NCI-H2196 (cell line): ENCODE measurements at regions not wholly inside any gene's neighbourhood (a gene's known extent, or its start where the extent isn't known, plus 50 kb on each side); places are given as distances from the start of the nearest gene placed in this dataset.

Source experiments
- DNase-seq: peaks from one replicate; lab custom pipeline; 2025; ENCODE audit not compliant: unreplicated experiment; lab: John Stamatoyannopoulos, UW

DNA sequence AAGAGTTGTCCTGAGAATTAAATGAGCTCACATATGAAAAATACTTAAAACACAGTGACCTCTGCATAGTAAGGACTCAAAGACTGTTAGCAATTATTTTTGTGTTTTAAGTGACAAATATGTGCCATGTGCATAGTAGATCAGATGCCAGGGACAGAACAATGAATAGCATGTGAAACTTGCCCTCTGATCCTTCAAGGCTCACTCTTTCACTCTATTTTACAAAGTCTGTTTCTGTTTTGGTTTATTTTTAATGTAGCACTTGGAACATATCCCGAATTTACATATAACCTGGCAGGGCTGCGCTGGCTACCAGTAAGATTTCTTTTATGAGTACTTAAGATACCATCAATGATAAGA lies 135.5 kb upstream of the TNFAIP3 start:
- DNase-seq, result no peak

DNA sequence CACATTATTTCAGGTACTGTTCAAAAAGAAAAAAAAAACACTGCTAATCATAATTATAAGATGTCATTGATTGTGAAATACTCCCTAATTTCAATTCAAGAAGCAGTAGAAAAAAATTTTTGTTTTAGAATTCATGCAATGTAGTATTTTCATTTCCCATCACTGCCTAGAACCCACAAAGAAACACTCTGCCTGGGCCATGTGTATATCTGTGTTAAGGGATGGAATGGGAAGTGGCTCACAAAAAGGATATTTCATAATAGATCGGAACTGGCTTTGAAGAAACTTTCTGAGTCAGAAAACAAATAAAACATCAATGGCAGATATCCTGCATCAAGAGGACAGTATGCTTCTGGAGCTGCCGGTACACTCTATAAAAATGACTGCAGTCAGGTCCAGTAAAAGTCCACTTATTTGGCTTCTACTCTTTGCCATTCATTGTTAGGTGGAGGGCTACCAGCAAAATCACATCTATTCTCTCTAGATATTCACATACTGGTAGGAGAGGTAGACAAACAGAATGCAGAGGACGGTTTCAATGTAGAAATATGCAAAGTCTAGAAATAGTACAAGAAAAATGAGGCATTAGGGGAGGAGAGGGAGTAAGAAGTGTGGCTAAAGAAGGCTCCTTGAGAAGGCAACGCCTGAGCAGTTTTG lies 135.0 kb upstream of the TNFAIP3 start:
- no peak for DNase-seq

DNA sequence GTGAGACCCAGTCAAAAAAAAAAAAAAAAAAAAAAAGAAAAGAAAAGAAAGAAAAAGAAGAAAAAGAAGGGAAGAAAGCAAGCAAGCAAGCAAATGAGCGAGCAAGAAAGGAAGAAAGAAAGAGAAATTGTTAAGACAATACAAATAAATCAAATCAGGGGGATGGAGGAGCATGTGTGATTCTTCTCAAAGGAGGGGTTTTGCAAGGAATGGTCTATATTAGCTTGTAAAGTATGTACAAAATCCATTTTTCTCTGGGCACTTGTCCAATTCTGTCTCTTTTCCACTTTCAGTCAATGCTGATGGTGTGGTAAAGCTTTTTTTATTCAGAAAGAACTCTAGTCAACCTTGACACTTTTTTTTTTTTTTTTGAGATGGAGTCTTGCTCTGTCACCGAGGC lies 133.7 kb upstream of the TNFAIP3 start:
- no peak for DNase-seq

- no peak for DNase-seq
Observed at GRCh38 chr6:137734005-137734874, 132.8 kb upstream of the TNFAIP3 start.

DNA sequence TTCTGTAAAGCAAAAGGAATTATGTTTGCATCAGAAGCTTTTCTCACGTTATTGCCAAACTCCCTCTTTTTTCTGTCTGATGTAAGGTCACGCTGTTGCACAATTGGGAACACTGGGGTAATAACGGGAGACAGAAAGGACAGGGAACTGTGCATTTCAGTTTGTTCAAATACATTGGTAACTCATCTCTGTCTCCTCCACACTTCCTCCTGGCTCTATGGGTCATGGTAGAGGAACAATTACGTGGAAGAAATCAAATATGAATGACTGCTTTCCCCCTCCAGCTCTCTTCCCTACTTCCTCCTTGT lies 132.2 kb upstream of the TNFAIP3 start:
- no peak for DNase-seq

DNA sequence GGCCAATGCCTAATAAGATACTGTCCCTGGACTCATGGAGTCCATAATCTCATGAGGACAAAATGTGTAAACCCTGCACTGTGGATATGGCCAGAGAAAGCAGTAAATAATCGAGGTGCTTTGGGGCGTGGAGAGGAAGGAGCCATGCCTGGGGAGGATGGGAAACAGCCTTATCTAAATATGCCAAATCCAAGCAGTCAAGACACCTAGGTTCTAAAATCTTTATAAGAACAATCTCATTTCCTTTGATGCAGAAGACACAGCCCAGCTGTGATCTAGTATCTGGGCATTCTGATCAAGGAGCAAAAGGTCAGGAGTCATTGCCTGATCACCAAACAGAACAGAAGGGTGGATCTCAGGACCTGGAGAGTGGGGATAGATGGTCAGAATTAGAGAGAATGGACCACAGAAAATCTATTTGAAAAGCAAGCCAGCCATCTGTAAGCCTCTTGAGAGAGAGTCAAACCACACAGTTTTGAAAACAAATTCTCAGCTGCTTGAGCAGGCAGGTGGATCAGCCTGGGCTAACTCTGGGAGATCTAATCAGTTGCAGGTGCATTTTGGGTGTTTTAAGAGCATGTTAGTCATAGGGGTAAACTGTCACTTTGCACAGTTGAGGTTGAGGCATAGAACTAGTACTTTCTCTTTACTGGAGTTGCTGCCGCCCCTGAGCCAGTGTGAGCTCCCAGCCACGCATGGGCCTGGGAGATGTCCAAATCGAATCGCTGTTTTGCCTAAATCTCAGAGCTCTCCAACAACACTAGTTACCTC lies 130.8 kb upstream of the TNFAIP3 start:
- DNase-seq, result peak; percentile 22

DNA sequence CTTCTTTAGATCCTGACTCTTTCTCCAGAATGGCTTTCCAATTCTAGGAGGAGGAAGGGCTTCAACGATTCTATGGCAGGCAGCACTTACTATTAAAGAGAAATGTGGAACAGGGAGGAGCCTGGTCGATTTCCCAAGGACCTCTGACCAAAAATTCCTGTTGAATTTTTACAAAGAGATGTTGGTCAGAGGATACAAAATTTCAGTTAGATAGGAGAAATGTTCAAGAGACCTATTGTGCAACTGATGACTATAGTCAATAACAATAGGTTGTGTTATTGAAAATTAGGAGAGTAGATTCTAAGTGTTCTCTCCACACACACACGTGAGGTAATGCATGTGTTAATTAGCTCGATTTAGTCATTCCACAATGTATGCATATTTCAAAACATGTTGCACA lies 130.1 kb upstream of the TNFAIP3 start:
- no peak for DNase-seq

DNA sequence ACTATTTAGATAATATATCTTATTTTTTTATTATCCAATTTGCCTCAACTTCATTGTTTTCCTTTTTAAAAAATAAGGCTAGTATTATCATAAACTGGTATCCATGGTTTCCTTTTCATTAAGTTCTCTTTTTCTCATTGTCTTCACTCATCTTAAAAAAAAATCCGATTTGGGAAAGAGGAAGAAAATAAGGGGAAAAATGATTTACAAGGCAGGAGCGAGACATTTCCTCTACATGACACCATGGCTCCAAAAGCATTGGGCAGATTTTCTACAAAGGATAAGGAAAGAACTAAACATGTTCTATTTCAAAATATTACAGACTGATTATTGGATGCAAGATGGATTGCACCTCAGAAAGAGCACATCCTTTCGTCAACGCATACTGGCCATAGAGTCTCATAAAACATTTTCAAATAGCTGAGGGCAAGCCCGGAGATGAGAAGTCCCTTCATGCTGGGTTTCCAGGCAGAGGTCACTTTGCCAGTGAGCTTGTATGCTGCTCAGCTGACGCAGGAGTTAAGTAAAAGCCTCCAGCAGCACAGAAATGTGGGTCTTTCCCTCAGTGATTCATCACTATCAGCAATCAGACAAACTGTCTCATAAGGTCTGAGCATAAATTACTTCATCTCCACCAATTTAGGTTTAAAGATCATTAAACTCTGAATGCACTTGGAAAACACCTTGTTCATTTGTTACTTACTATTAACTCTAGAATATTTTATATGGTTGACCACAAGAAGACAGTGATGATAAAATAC lies 129.0 kb upstream of the TNFAIP3 start:
- DNase-seq, result no peak

GRCh38 chr6:137738931-137739504 lies 128.0 kb upstream of the TNFAIP3 start:
- no peak for DNase-seq

- no peak for DNase-seq
Observed at GRCh38 chr6:137739544-137739943, 127.5 kb upstream of the TNFAIP3 start.

DNA sequence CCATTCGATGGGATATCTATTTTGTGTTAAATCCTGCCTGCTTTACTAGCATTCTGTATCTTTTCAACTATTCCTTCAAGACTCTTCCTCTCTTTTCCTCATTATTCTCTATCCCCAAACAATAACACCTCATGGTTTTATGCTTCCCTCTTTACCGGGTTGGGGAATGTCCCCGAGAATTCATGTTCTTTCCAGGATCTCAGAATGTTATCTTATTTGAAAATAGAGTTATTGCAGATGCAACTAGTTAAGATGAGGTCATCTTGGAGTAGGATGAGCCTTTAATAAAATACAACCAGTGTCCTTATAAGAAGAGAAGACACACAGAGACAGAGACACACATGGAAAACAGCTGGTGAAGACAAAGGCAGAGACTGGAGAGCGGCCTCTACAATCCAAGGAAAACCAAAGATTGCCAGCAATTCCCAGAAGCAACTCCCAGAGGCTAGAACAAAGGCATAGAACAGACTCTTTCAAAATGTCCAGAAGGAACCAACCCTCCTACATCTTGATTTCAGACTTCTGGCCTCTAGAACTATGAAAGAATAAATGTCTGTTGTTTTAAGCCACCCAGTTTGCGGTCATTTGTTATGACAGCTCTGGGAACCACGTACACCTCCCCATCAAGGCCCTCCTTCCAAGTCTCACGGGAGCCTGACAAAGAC lies 126.8 kb upstream of the TNFAIP3 start:
- DNase-seq, result no peak

GRCh38 chr6:137740967-137741761 lies 125.9 kb upstream of the TNFAIP3 start:
- DNase-seq, result no peak

GRCh38 chr6:137743493-137743892 lies 123.6 kb upstream of the TNFAIP3 start:
- DNase-seq, result no peak

DNA sequence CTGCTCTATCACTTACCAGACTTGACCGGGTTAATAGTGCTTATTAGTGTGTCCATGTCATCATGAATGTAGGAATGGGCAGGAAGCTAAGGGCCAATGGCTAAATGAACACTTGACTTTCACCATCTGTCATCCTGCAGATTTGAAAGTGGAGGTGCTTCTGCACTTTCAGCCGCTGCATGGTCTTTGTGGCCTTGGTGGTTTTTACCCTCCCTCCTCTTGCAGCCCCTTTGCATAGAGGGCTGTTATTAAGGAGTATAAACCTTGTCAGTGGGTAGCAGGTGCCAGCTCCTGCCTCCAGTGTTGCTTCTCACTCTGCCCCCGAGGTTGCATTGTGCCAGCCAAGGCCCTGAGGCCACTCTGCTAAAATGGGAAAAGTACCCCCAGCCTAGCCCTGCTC lies 122.2 kb upstream of the TNFAIP3 start:
- no peak for DNase-seq

- DNase-seq, result no peak
Observed at GRCh38 chr6:137745321-137745720, 121.7 kb upstream of the TNFAIP3 start.

DNA sequence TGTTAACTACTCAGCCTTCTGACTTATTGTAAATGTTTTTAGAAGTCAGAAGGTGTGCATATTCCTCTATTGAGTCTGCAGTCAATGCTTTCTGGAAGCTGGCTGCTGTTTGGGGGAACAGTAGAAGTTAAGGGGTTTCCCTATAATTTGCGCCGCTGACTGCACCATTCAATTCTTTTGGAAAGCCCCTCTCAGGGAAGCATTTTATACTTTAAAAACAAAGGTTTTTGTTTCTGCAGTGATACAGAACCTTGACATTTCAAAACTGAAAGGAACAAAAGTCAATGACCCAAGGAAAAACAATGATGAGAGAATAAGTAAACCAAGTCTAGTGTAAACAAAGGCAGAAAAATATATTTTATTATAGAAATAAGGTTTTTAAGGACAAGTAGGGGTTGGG lies 120.8 kb upstream of the TNFAIP3 start:
- no peak for DNase-seq

DNA sequence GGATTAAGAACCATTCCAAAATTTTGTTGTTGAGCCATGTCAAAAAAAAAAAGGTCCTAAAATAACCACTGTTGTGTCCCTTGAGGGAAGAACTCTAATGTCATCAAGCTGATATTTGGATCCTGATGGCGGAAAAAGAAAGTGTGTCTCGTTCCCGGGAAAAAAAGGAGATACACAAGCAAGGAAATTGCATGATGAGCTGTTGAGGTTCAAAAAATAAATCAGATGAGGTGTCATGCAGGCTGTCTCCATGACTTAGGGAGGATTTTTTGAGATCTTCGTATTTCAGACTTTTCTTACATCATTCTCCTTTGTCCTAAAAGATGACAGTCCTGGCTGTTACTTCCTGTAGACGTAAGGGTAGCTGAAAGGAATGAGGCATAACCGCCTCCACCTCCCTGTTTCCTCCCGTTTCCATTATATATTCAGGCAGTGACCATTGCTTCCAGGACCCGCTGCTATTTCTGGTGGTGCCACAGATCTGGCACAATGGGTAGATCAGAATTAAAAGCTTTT lies 117.3 kb upstream of the TNFAIP3 start:
- no peak for DNase-seq

GRCh38 chr6:137750297-137750696 lies 116.8 kb upstream of the TNFAIP3 start:
- no peak for DNase-seq

DNA sequence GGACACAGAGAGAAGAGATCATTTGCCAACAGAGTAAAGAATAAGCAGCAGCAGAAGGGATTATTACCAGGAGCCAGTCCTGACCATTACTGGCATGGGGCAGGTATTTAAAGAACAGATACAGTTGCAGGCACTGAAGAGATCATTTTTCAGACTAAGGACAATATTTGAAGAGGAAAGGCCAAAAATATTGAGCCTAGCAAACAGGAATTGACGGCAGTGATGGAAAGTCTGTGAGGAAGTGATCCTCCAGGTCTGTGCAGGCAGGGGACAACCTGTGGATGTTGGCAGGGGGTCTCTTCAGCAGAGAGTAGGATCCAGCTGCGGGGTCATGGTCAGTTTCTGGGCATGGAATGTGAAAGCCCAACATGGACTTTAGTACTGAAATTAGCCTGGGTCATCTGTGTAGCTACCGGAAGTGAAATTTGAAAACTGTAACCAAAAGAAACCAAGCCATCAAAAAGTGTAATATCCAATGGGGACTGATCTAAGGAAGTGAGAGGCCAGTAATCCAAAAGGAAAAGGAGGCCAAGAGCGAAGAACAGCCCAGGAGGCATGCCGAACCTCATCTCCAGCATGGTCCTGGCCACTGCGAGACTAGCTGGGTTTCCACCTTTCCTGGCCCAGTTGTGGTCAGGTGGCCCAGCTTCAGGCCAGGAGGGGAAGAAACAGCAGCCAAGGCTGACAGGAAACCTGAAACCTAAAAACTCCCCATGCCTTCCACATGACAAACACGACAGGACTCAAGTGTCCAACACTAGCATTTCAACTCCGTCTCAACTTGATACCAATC lies 115.1 kb upstream of the TNFAIP3 start:
- DNase-seq, result peak; percentile 41
